Neural cell (in vitro differentiated cells): ENCODE measurements at regions not wholly inside any gene's neighbourhood (a gene's known extent, or its start where the extent isn't known, plus 50 kb on each side); places are given as distances from the start of the nearest gene placed in this dataset.

Experiments used
- H2AFZ ChIP-seq: fragments of 200-600, 300-800 bp; sonication (generic), shearing (Covaris generic); 2 replicates; pipeline ENCODE4 v1.6.0; 2014; ENCODE audit warnings: low read depth, mild to moderate bottlenecking, antibody characterized with exemption, low read length, moderate library complexity
- H3F3A ChIP-seq: fragments of 200-600 bp; shearing (Covaris generic); 2 replicates; pipeline ENCODE4 v1.6.1; 2016; ENCODE audit warnings: mild to moderate bottlenecking, moderate library complexity, mixed read lengths, antibody characterized with exemption, low read length; ENCODE audit not compliant: insufficient read depth, poor library complexity, severe bottlenecking
- H3K27ac ChIP-seq: fragments of 200-600, 300-800 bp; sonication (generic), shearing (Covaris generic); 2 replicates; pipeline ENCODE4 v1.5.1; 2014; ENCODE audit warnings: mild to moderate bottlenecking, low read length, moderate library complexity
- H3K27me3 ChIP-seq: fragments of 300-800, 200-600 bp; sonication (generic), shearing (Covaris generic); 2 replicates; pipeline ENCODE4 v1.6.0; 2014; ENCODE audit warnings: mild to moderate bottlenecking, low read depth, low read length, moderate library complexity; ENCODE audit not compliant: insufficient read depth
- H3K36me3 ChIP-seq: fragments of 300-800, 200-600 bp; sonication (generic), shearing (Covaris generic); 2 replicates; pipeline ENCODE4 v1.5.1; 2014; ENCODE audit warnings: mild to moderate bottlenecking, antibody characterized with exemption, low read length, moderate library complexity; ENCODE audit not compliant: insufficient read depth
- H3K4me2 ChIP-seq: fragments of 300-800, 200-600 bp; sonication (generic), shearing (Covaris generic); 2 replicates; pipeline ENCODE4 v1.6.0; 2014; ENCODE audit warnings: mild to moderate bottlenecking, low read length
- H3K4me3 ChIP-seq: fragments of 300-800, 200-600 bp; sonication (generic), shearing (Covaris generic); 2 replicates; pipeline ENCODE4 v1.5.1; 2014; ENCODE audit warnings: mild to moderate bottlenecking, low read length, moderate library complexity
- H3K79me2 ChIP-seq: fragments of 200-600 bp; shearing (Covaris generic); replicated peaks from 2 replicates; pipeline ENCODE4 v1.6.0; 2014; ENCODE audit warnings: mild to moderate bottlenecking, low read length, moderate library complexity; ENCODE audit not compliant: insufficient read depth
- H3K9ac ChIP-seq: fragments of 300-800, 200-600 bp; sonication (generic), shearing (Covaris generic); 2 replicates; pipeline ENCODE4 v1.6.1; 2016; ENCODE audit warnings: mild to moderate bottlenecking, low read length, mixed read lengths
- H3K9me2 ChIP-seq: fragments of 200-600 bp; shearing (Covaris generic); 2 replicates; pipeline ENCODE4 v1.6.1; 2016; ENCODE audit warnings: mild to moderate bottlenecking, low read length, mixed read lengths; ENCODE audit not compliant: insufficient read depth
- H3K9me3 ChIP-seq: fragments of 200-600, 300-800 bp; sonication (generic), shearing (Covaris generic); 2 replicates; pipeline ENCODE4 v1.6.1; 2016; ENCODE audit warnings: mild to moderate bottlenecking, mixed run types, low read length, moderate library complexity, mixed read lengths
- H4K20me1 ChIP-seq: fragments of 200-600 bp; shearing (Covaris generic); 2 replicates; pipeline ENCODE4 v1.6.1; 2016; ENCODE audit warnings: mild to moderate bottlenecking, mixed run types; ENCODE audit not compliant: insufficient read depth
- CTCF ChIP-seq: fragments of 450-650 bp; IDR thresholded peaks from 2 replicates; pipeline ENCODE4 v1.5.1; 2014; ENCODE audit warnings: antibody characterized with exemption, mild to moderate bottlenecking, moderate library complexity; ENCODE audit not compliant: poor library complexity, severe bottlenecking
- EP300 ChIP-seq: fragments of 450-650 bp; conservative IDR thresholded peaks from 2 replicates; pipeline ENCODE4 v1.6.1; 2014; ENCODE audit warnings: antibody characterized with exemption, mild to moderate bottlenecking, moderate library complexity; ENCODE audit not compliant: poor library complexity, severe bottlenecking
- EZH2 ChIP-seq: fragments of 200-600, 300-800 bp; shearing (Covaris generic), sonication (generic); IDR thresholded peaks from 2 replicates; pipeline ENCODE4 v1.6.1; 2014; ENCODE audit warnings: antibody characterized with exemption, low read length, borderline replicate concordance, mild to moderate bottlenecking; ENCODE audit not compliant: insufficient read depth, poor library complexity, severe bottlenecking
- MXI1 ChIP-seq: fragments of 450-650 bp; conservative IDR thresholded peaks from 2 replicates; pipeline ENCODE4 v1.6.1; 2014; ENCODE audit warnings: antibody characterized with exemption, mild to moderate bottlenecking; ENCODE audit not compliant: poor library complexity, severe bottlenecking
- POLR2AphosphoS5 ChIP-seq: IDR thresholded peaks from 2 replicates; pipeline ENCODE4 v1.6.1; 2012
- RAD21 ChIP-seq: fragments of 450-650 bp; conservative IDR thresholded peaks from 2 replicates; pipeline ENCODE4 v1.6.1; 2014; ENCODE audit warnings: antibody characterized with exemption, mild to moderate bottlenecking, moderate library complexity
- REST ChIP-seq: IDR thresholded peaks from 2 replicates; pipeline ENCODE4 v1.6.1; 2012; ENCODE audit warnings: borderline replicate concordance
- SMC3 ChIP-seq: fragments of 450-650 bp; conservative IDR thresholded peaks from 2 replicates; pipeline ENCODE4 v1.6.1; 2014; ENCODE audit warnings: antibody characterized with exemption, mild to moderate bottlenecking, moderate library complexity; ENCODE audit not compliant: poor library complexity
- TAF1 ChIP-seq: IDR thresholded peaks from 2 replicates; pipeline ENCODE4 v1.6.1; 2012; ENCODE audit warnings: low read depth

- no peaks in the 10 kb centered on the region for H4K20me1 ChIP-seq
- no peak overlapping the region for H3K9ac ChIP-seq
- no peak for TF ChIP-seq POLR2AphosphoS5
- no peak for TF ChIP-seq CTCF
- TF ChIP-seq RAD21, result no peak
- TF ChIP-seq EP300, result no peak
- no peak for TF ChIP-seq REST
- no peak for TF ChIP-seq SMC3
- no peak for TF ChIP-seq TAF1
- TF ChIP-seq MXI1, result no peak
- H3K9me2 ChIP-seq, result no peaks in the 10 kb centered on the region
- no peaks in the 10 kb centered on the region for H3K9me3 ChIP-seq
- H3K4me2 ChIP-seq, result no peak overlapping the region
- no peaks in the 10 kb centered on the region for H3F3A ChIP-seq
- no peaks in the 10 kb centered on the region for H3K79me2 ChIP-seq
- H3K27ac ChIP-seq, result no peak overlapping the region
- no peak overlapping the region for H2AFZ ChIP-seq
- H3K4me3 ChIP-seq, result no peak overlapping the region
- peaks cover 37% of the 10 kb centered on the region for H3K27me3 ChIP-seq
- H3K36me3 ChIP-seq, result no peaks in the 10 kb centered on the region
These were observed 110.3 kb upstream of the RBMS1 start for GRCh38 chr2:160603771-160604510.

- Histone ChIP-seq H3K4me3 (no peak overlapping the region), H3K27ac (no peak overlapping the region), H3K36me3 (no peaks in the 10 kb centered on the region), H2AFZ (no peak overlapping the region), H3K79me2 (no peaks in the 10 kb centered on the region), H3K4me2 (no peak overlapping the region), H4K20me1 (no peaks in the 10 kb centered on the region), H3F3A (no peaks in the 10 kb centered on the region), H3K9me3 (no peaks in the 10 kb centered on the region), H3K9ac (no peak overlapping the region), H3K9me2 (no peaks in the 10 kb centered on the region), H3K27me3 (peaks cover 31% of the 10 kb centered on the region)
- TF ChIP-seq REST, result no peak
- no peak for TF ChIP-seq CTCF
- TF ChIP-seq EZH2, result no peak
- no peak for TF ChIP-seq SMC3
- no peak for TF ChIP-seq RAD21
- no peak for TF ChIP-seq EP300
- no peak for TF ChIP-seq TAF1
- TF ChIP-seq POLR2AphosphoS5, result no peak
- no peak for TF ChIP-seq MXI1
These were observed 112.7 kb upstream of the RBMS1 start for GRCh38 chr2:160606341-160606740.
